GDM1 (cell line): ENCODE measurements at regions not wholly inside any gene's neighbourhood (a gene's known extent, or its start where the extent isn't known, plus 50 kb on each side); places are given as distances from the start of the nearest gene placed in this dataset.

ENCODE experiments used
- DNase-seq: peaks from one replicate; lab custom pipeline; 2025; lab: John Stamatoyannopoulos, UW

DNA sequence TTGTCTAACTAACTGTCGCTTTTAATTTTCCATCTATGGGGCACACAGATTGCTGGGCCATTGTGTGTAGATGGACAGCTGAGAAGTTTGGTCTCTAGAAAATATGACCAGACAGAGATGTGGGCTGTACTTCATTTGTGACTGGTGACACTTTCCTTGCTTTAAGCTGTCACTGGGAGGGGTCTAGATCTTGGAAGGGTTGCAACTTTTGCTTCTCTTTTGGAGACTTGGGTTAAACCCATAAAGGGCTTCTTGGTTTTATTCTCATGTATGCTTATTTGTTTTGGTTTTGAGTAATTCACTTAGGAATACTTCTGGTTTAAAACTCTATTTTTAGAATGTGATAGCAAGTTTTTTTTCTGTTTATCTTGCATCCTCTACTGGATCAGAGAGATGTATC lies 80.2 kb downstream of the ETS2 start:
- no peak for DNase-seq

DNA sequence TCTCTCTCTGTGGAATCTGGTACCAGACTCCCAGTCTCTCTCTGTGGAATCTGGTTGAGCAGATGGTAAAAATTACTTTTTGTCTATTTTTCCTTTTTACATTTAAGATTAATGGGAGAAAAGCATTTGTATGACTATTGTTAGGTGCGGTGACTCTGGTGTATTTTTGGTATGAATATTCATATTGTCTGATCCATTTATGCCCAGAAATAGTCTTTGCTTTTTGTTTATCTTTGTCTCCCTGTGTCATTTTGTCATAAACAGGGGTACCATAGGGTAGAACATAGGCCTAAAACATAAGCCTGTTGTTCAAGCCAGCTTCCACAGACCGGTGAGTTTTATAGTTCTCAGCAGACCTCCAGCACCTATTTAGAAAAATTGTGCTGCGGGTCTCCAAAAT lies 78.7 kb downstream of the ETS2 start:
- DNase-seq: no peak

GRCh38 chr21:38883142-38883541 lies 77.4 kb downstream of the ETS2 start:
- no peak for DNase-seq

GRCh38 chr21:38881131-38881530 lies 75.4 kb downstream of the ETS2 start:
- DNase-seq: no peak

GRCh38 chr21:38880577-38880966 lies 74.8 kb downstream of the ETS2 start:
- DNase-seq: no peak

- no peak for DNase-seq
Observed at GRCh38 chr21:38879912-38880576, 74.3 kb downstream of the ETS2 start.

- DNase-seq: no peak
Observed at GRCh38 chr21:38878379-38879179, 72.8 kb downstream of the ETS2 start.

DNA sequence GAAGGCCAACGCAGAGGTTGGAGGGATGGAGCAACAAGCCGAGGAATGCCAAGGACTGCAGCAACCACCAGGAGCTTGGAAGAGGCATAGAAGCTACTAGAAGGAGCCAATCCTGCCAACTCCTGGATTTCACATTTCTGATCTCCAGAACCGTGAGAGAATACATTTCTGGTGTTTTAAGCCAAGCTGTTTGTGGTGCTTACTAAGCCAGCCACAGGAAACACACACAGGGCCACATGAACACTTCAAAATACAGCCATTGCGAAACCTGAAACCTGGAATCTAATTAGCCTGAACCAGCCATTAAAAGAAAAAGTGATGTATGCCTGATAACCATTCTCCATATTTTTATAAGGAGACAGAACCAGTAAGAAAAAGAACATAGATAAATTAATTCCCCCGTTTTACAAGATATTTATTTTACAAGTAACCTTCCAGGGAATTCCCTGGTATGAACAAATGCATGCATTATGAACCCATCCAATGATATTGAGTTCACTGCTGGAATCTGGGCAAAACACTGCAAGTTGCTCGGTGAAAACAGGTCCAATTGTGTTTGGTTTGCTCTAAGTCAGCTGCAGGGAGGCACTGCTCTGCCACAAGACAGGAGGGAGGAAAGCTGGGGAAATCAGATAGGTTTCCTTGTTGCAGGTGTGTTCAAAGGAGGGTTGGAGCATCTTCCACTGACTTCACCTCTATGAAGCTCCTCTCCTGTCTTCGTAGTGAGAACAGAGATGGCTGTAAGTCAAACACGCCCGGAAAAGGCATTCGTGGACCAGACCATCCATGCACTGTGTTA lies 70.2 kb downstream of the ETS2 start:
- DNase-seq: no peak
